ENCODE measurements at regions not wholly inside any gene's neighbourhood (a gene's known extent, or its start where the extent isn't known, plus 50 kb on each side); places are given as distances from the start of the nearest gene placed in this dataset.

DNA sequence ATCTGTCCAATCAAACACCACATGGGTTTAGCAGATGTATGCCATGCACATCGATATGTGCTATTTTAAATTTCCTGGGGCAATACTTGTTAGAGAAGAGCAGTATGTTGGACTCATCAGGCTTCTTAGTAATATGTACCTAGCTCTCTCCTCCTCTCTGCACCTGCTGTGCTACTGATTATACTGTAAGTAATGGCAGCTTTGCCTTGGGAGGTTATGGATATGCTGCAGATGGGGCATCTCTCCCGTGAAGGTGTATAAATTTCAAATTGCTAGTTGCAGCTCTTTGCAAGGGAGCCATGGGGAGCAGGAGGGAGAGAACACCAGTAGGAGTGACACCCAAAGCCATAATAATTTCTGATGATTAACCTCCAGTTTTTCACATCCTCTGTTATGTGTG, 101.5 kb downstream of the SPATA31D1 start:
- Histone ChIP-seq H3K27ac (ENCODE audit: insufficient read depth, low read length) (no peak overlapping the region), H2AFZ (ENCODE audit: low read length) (no peak overlapping the region), H3K4me1 (ENCODE audit: control insufficient read depth, extremely low read depth, insufficient read depth, low read length) (no peaks in the 10 kb centered on the region), H3K27me3 (ENCODE audit: control insufficient read depth, insufficient read depth, low read length) (no peaks in the 10 kb centered on the region), H3K79me2 (ENCODE audit: control insufficient read depth, insufficient read depth, low read length) (no peaks in the 10 kb centered on the region), H3K4me2 (ENCODE audit: extremely low read depth, insufficient read depth, low read length) (no peak overlapping the region), H3K36me3 (ENCODE audit: control insufficient read depth, insufficient read depth, low read length) (no peaks in the 10 kb centered on the region), H3K9me3 (ENCODE audit: control insufficient read depth, insufficient read depth, low read depth, low read length) (no peaks in the 10 kb centered on the region), H3K9ac (ENCODE audit: insufficient read depth, low read length) (no peak overlapping the region), H3K4me3 (replicated peaks in 1 of 4; ENCODE audit: control extremely low read depth in 1 of 4, insufficient read depth in 1 of 4, low read depth in 3 of 4, low read length in 4 of 4) (no peak overlapping the region), H4K20me1 (ENCODE audit: control insufficient read depth, extremely low read depth, insufficient read depth, low read length) (no peaks in the 10 kb centered on the region)
- DNase-seq (ENCODE audit: low read depth in 2 of 2), result no peak
- TF ChIP-seq EZH2 (IDR thresholded peaks at IDR 0.05; ENCODE audit: low read length, missing control alignments), result no peak
- TF ChIP-seq, protein P1, sequence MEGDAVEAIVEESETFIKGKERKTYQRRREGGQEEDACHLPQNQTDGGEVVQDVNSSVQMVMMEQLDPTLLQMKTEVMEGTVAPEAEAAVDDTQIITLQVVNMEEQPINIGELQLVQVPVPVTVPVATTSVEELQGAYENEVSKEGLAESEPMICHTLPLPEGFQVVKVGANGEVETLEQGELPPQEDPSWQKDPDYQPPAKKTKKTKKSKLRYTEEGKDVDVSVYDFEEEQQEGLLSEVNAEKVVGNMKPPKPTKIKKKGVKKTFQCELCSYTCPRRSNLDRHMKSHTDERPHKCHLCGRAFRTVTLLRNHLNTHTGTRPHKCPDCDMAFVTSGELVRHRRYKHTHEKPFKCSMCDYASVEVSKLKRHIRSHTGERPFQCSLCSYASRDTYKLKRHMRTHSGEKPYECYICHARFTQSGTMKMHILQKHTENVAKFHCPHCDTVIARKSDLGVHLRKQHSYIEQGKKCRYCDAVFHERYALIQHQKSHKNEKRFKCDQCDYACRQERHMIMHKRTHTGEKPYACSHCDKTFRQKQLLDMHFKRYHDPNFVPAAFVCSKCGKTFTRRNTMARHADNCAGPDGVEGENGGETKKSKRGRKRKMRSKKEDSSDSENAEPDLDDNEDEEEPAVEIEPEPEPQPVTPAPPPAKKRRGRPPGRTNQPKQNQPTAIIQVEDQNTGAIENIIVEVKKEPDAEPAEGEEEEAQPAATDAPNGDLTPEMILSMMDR (conservative IDR thresholded peaks at IDR 0.05 in 1 of 2, IDR thresholded peaks at IDR 0.05 in 1 of 2; ENCODE audit: low read depth in 1 of 2, low read length in 2 of 2), result no peak

DNA sequence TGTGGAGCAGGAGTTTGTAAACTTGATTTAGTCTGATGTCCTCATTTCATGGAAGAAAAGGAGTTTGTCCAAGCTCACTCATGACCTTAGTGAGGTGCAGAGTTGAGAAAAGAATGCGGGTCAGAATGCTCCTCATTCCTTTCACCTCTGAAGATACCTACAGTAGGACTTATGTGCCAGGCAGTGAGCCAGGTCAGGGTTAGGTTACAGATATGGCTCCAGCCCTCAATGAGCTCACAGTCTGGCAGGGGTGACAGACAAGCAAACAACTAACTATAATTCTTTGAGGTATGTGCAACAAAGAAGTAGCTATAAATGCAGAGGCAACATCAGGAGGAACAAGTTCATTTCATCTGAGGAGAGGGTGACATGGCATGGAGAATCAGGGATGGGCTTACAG, 102.5 kb downstream of the SPATA31D1 start:
- Histone ChIP-seq H3K4me2 (ENCODE audit: extremely low read depth, insufficient read depth, low read length) (no peak overlapping the region), H3K27me3 (ENCODE audit: control insufficient read depth, insufficient read depth, low read length) (no peaks in the 10 kb centered on the region), H3K9ac (ENCODE audit: insufficient read depth, low read length) (no peak overlapping the region), H3K36me3 (ENCODE audit: control insufficient read depth, insufficient read depth, low read length) (no peaks in the 10 kb centered on the region), H3K4me3 (replicated peaks in 1 of 4; ENCODE audit: control extremely low read depth in 1 of 4, insufficient read depth in 1 of 4, low read depth in 3 of 4, low read length in 4 of 4) (no peak overlapping the region), H3K4me1 (ENCODE audit: control insufficient read depth, extremely low read depth, insufficient read depth, low read length) (no peaks in the 10 kb centered on the region), H3K27ac (ENCODE audit: insufficient read depth, low read length) (no peak overlapping the region), H3K79me2 (ENCODE audit: control insufficient read depth, insufficient read depth, low read length) (no peaks in the 10 kb centered on the region), H2AFZ (ENCODE audit: low read length) (no peak overlapping the region), H3K9me3 (ENCODE audit: control insufficient read depth, insufficient read depth, low read depth, low read length) (no peaks in the 10 kb centered on the region), H4K20me1 (ENCODE audit: control insufficient read depth, extremely low read depth, insufficient read depth, low read length) (no peaks in the 10 kb centered on the region)
- DNase-seq (ENCODE audit: low read depth in 2 of 2), result peak in 1 of 2 donors; percentile 57
- TF ChIP-seq, protein P1 (conservative IDR thresholded peaks at IDR 0.05 in 1 of 2, IDR thresholded peaks at IDR 0.05 in 1 of 2; ENCODE audit: low read depth in 1 of 2, low read length in 2 of 2), result no peak
- TF ChIP-seq EZH2 (IDR thresholded peaks at IDR 0.05; ENCODE audit: low read length, missing control alignments), result no peak

DNA sequence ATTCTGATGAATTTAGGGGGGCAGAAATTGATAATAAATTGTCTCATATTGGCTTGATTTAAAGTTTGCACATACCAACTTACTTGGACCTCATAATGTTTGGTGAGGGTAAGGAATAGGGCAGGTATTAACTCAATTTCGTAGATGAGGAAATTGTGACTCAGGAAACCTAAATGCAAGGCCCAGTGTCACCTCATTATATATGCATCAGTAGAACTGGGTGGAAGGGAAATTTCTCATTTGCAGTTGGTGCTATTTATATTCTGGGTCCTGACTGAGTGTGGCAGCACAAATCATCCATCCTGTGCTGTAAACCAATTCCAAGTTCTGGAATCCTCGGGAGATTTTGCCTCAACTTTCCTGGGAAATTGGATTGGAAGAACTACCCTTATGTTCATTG, 103.0 kb downstream of the SPATA31D1 start:
- no peak for DNase-seq (ENCODE audit: low read depth in 2 of 2)
- H3K4me3 ChIP-seq (replicated peaks in 1 of 4; ENCODE audit: control extremely low read depth in 1 of 4, insufficient read depth in 1 of 4, low read depth in 3 of 4, low read length in 4 of 4), result no peak overlapping the region
- H3K27ac ChIP-seq (ENCODE audit: insufficient read depth, low read length), result no peak overlapping the region
- no peaks in the 10 kb centered on the region for H3K9me3 ChIP-seq (ENCODE audit: control insufficient read depth, insufficient read depth, low read depth, low read length)
- no peak overlapping the region for H2AFZ ChIP-seq (ENCODE audit: low read length)
- no peaks in the 10 kb centered on the region for H3K36me3 ChIP-seq (ENCODE audit: control insufficient read depth, insufficient read depth, low read length)
- H3K9ac ChIP-seq (ENCODE audit: insufficient read depth, low read length), result no peak overlapping the region
- H3K4me2 ChIP-seq (ENCODE audit: extremely low read depth, insufficient read depth, low read length), result no peak overlapping the region
- H3K79me2 ChIP-seq (ENCODE audit: control insufficient read depth, insufficient read depth, low read length), result no peaks in the 10 kb centered on the region
- H3K27me3 ChIP-seq (ENCODE audit: control insufficient read depth, insufficient read depth, low read length), result no peaks in the 10 kb centered on the region
- H3K4me1 ChIP-seq (ENCODE audit: control insufficient read depth, extremely low read depth, insufficient read depth, low read length), result no peaks in the 10 kb centered on the region
- H4K20me1 ChIP-seq (ENCODE audit: control insufficient read depth, extremely low read depth, insufficient read depth, low read length), result no peaks in the 10 kb centered on the region
- TF ChIP-seq, protein P1 (conservative IDR thresholded peaks at IDR 0.05 in 1 of 2, IDR thresholded peaks at IDR 0.05 in 1 of 2; ENCODE audit: low read depth in 1 of 2, low read length in 2 of 2), result no peak
- TF ChIP-seq EZH2 (IDR thresholded peaks at IDR 0.05; ENCODE audit: low read length, missing control alignments), result no peak
